PC-3 (cell line): ENCODE measurements at regions not wholly inside any gene's neighbourhood (a gene's known extent, or its start where the extent isn't known, plus 50 kb on each side); places are given as distances from the start of the nearest gene placed in this dataset.

Source experiments
- CTCF ChIP-seq: fragments of 300-600 bp; sonication (generic); conservative IDR thresholded peaks from 2 replicates; pipeline ENCODE4 v1.5.1; 2017; ENCODE audit warnings: antibody characterized with exemption, low read depth, mild to moderate bottlenecking, low read length
- EZH2 ChIP-seq: fragments of 300-600 bp; sonication (generic); IDR thresholded peaks from one replicate; pipeline ENCODE4 v1.6.1; 2017; ENCODE audit warnings: antibody characterized with exemption, mild to moderate bottlenecking, low read length; ENCODE audit not compliant: unreplicated experiment
- EZH2phosphoT487 ChIP-seq: fragments of 300-600 bp; sonication (generic); IDR thresholded peaks from 2 replicates; pipeline ENCODE4 v1.6.1; 2018; ENCODE audit warnings: mild to moderate bottlenecking, antibody characterized with exemption, low read length, borderline replicate concordance

GRCh38 chr6:3527651-3527977 lies 70.8 kb upstream of the SLC22A23 start:
- TF ChIP-seq CTCF (no peak), EZH2phosphoT487 (no peak), EZH2 (no peak)
